K562 (cell line): ENCODE measurements at regions not wholly inside any gene's neighbourhood (a gene's known extent, or its start where the extent isn't known, plus 50 kb on each side); places are given as distances from the start of the nearest gene placed in this dataset.

ENCODE experiments used
- CREBBP ChIP-seq: IDR thresholded peaks from one replicate; pipeline ENCODE4 v1.6.1; 2012; ENCODE audit warnings: low read depth, mild to moderate bottlenecking, control low read depth, inconsistent platforms, low read length
- EZH2 ChIP-seq: IDR thresholded peaks from 2 replicates; pipeline ENCODE4 v1.6.1; 2012; ENCODE audit warnings: low read depth, mild to moderate bottlenecking, inconsistent platforms, low read length, borderline replicate concordance
- RFX5 ChIP-seq: IDR thresholded peaks from 2 replicates; pipeline ENCODE4 v1.6.1; 2011; ENCODE audit warnings: low read depth, mild to moderate bottlenecking, improper control_type of control experiment, low read length
- SMARCC2 ChIP-seq: fragments of 450-650 bp; IDR thresholded peaks from 2 replicates; pipeline ENCODE4 v1.6.1; 2017; ENCODE audit warnings: antibody characterized with exemption, moderate library complexity, mild to moderate bottlenecking, low read depth
- SP2 ChIP-seq: IDR thresholded peaks from 2 replicates; pipeline ENCODE4 v1.6.1; 2011; ENCODE audit warnings: mild to moderate bottlenecking, low read depth, low read length, moderate library complexity; ENCODE audit not compliant: poor library complexity, severe bottlenecking; ENCODE audit errors: extremely low read depth
- ZNF23 ChIP-seq: fragments of 250-450 bp; sonication (Bioruptor Pico); IDR thresholded peaks from 2 replicates; pipeline ENCODE4 v1.4.0; 2020; ENCODE audit warnings: mild to moderate bottlenecking
- ZNF239 ChIP-seq: fragments of 250-450 bp; sonication (Bioruptor Pico); IDR thresholded peaks from 2 replicates; pipeline ENCODE4 v1.4.0; 2020; ENCODE audit warnings: mild to moderate bottlenecking
- TF ChIP-seq, protein P1 (sequence below), 3 experiments: IDR thresholded peaks in 2 of 3; conservative IDR thresholded peaks in 1 of 3; 2 replicates each; pipeline ENCODE4 v1.5.1; 2011 to 2012; ENCODE audit warnings: low read length in 3 of 3, mild to moderate bottlenecking in 3 of 3, control low read depth in 2 of 3, improper control_type of control experiment in 1 of 3, inconsistent platforms in 1 of 3, low read depth in 1 of 3, mixed read lengths in 1 of 3, moderate library complexity in 1 of 3; ENCODE audit not compliant: insufficient read depth in 2 of 3
- TF ChIP-seq, protein P2 (sequence below): sonication (generic); formaldehyde crosslinking; IDR thresholded peaks from 2 replicates; pipeline ENCODE4 v1.8.0; 2023; ENCODE audit warnings: mild to moderate bottlenecking, missing genetic modification reagents

DNA sequence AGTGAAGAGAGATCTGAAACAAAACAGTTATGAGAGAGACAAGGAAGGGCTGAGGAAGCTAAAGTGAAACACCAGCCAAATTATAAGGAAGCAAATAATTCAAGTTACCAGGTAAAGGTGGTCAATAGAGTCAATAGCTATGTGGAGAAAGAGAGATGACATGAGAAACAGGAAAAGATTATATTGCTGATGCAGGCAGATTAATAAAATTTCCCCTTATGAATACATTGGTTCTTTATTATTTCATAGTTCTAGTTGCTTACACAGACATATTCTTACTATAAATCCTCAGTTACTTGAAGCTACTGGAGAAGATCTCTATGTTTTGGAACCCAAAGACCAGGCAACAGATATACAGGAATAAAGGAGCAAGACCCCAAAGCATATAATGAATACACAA is 273.7 kb upstream of the CTSO start:
- no peak for TF ChIP-seq SMARCC2
- TF ChIP-seq, protein P1, sequence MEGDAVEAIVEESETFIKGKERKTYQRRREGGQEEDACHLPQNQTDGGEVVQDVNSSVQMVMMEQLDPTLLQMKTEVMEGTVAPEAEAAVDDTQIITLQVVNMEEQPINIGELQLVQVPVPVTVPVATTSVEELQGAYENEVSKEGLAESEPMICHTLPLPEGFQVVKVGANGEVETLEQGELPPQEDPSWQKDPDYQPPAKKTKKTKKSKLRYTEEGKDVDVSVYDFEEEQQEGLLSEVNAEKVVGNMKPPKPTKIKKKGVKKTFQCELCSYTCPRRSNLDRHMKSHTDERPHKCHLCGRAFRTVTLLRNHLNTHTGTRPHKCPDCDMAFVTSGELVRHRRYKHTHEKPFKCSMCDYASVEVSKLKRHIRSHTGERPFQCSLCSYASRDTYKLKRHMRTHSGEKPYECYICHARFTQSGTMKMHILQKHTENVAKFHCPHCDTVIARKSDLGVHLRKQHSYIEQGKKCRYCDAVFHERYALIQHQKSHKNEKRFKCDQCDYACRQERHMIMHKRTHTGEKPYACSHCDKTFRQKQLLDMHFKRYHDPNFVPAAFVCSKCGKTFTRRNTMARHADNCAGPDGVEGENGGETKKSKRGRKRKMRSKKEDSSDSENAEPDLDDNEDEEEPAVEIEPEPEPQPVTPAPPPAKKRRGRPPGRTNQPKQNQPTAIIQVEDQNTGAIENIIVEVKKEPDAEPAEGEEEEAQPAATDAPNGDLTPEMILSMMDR (IDR thresholded peaks at IDR 0.05 in 2 of 3, conservative IDR thresholded peaks at IDR 0.05 in 1 of 3; ENCODE audit: insufficient read depth in 2 of 3, low read depth in 1 of 3, low read length in 3 of 3) = no peak
- no peak for TF ChIP-seq CREBBP
- TF ChIP-seq ZNF239 = no peak
- TF ChIP-seq, protein P2, sequence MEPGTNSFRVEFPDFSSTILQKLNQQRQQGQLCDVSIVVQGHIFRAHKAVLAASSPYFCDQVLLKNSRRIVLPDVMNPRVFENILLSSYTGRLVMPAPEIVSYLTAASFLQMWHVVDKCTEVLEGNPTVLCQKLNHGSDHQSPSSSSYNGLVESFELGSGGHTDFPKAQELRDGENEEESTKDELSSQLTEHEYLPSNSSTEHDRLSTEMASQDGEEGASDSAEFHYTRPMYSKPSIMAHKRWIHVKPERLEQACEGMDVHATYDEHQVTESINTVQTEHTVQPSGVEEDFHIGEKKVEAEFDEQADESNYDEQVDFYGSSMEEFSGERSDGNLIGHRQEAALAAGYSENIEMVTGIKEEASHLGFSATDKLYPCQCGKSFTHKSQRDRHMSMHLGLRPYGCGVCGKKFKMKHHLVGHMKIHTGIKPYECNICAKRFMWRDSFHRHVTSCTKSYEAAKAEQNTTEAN (CRISPR knock-in tag) = no peak
- TF ChIP-seq SP2 = no peak
- no peak for TF ChIP-seq ZNF23 (CRISPR knock-in tag)
- TF ChIP-seq RFX5 = no peak
- TF ChIP-seq EZH2 = no peak
